ENCODE measurements at regions not wholly inside any gene's neighbourhood (a gene's known extent, or its start where the extent isn't known, plus 50 kb on each side); places are given as distances from the start of the nearest gene placed in this dataset.

GRCh38 chr9:2970864-2971263 is 127.0 kb upstream of the PUM3 start:
- no peak for TF ChIP-seq CTCF (conservative IDR thresholded peaks at IDR 0.05)
- H3K27ac ChIP-seq: no peak overlapping the region

GRCh38 chr9:2967766-2968165 is 123.9 kb upstream of the PUM3 start:
- no peak for TF ChIP-seq CTCF (conservative IDR thresholded peaks at IDR 0.05)
- H3K27ac ChIP-seq: no peak overlapping the region

- TF ChIP-seq CTCF (conservative IDR thresholded peaks at IDR 0.05): no peak
Measured at GRCh38 chr9:2966565-2967300, 122.8 kb upstream of the PUM3 start.

GRCh38 chr9:2964470-2964869 is 120.6 kb upstream of the PUM3 start:
- H3K27ac ChIP-seq: no peak overlapping the region
- no peak for TF ChIP-seq CTCF (conservative IDR thresholded peaks at IDR 0.05)

More at GRCh38 chr9:2966565-2967300, 122.8 kb upstream of the PUM3 start:
- H3K27ac ChIP-seq: no peak overlapping the region

GRCh38 chr9:2963307-2963706 is 119.4 kb upstream of the PUM3 start:
- no peak overlapping the region for H3K27ac ChIP-seq
- TF ChIP-seq CTCF (conservative IDR thresholded peaks at IDR 0.05): no peak

- TF ChIP-seq CTCF (conservative IDR thresholded peaks at IDR 0.05): no peak
- H3K27ac ChIP-seq: no peak overlapping the region
Measured at GRCh38 chr9:2962471-2963172, 118.7 kb upstream of the PUM3 start.

- no peak overlapping the region for H3K27ac ChIP-seq
- no peak for TF ChIP-seq CTCF (conservative IDR thresholded peaks at IDR 0.05)
Measured at GRCh38 chr9:2958219-2958618, 114.3 kb upstream of the PUM3 start.
